GM19099 (cell line): ENCODE measurements at regions not wholly inside any gene's neighbourhood (a gene's known extent, or its start where the extent isn't known, plus 50 kb on each side); places are given as distances from the start of the nearest gene placed in this dataset.

Source experiments
- POLR2A ChIP-seq: IDR thresholded peaks from 3 replicates; pipeline ENCODE4 v1.6.1; 2011; ENCODE audit warnings: low read depth; ENCODE audit not compliant: insufficient read length; ENCODE audit errors: extremely low read depth

GRCh38 chr6:88558981-88559380 lies 392.8 kb upstream of the CNR1 start:
- no peak for TF ChIP-seq POLR2A

- TF ChIP-seq POLR2A = no peak
These were observed 390.5 kb upstream of the CNR1 start for GRCh38 chr6:88556663-88557062.

- no peak for TF ChIP-seq POLR2A
These were observed 382.9 kb upstream of the CNR1 start for GRCh38 chr6:88548891-88549505.

- TF ChIP-seq POLR2A = no peak
These were observed 381.6 kb upstream of the CNR1 start for GRCh38 chr6:88547768-88548167.

- TF ChIP-seq POLR2A = no peak
These were observed 379.8 kb upstream of the CNR1 start for GRCh38 chr6:88545991-88546390.

- no peak for TF ChIP-seq POLR2A
These were observed 379.0 kb upstream of the CNR1 start for GRCh38 chr6:88544986-88545612.

GRCh38 chr6:88539295-88539764 lies 373.2 kb upstream of the CNR1 start:
- no peak for TF ChIP-seq POLR2A

- no peak for TF ChIP-seq POLR2A
These were observed 372.7 kb upstream of the CNR1 start for GRCh38 chr6:88538840-88539239.

GRCh38 chr6:88538130-88538706 lies 372.1 kb upstream of the CNR1 start:
- TF ChIP-seq POLR2A = no peak

GRCh38 chr6:88536071-88536625 lies 370.0 kb upstream of the CNR1 start:
- TF ChIP-seq POLR2A = no peak

GRCh38 chr6:88535306-88535705 lies 369.2 kb upstream of the CNR1 start:
- TF ChIP-seq POLR2A = no peak

- no peak for TF ChIP-seq POLR2A
These were observed 366.2 kb upstream of the CNR1 start for GRCh38 chr6:88532241-88532860.

GRCh38 chr6:88529726-88530125 lies 363.6 kb upstream of the CNR1 start:
- no peak for TF ChIP-seq POLR2A

GRCh38 chr6:88520445-88520844 lies 354.3 kb upstream of the CNR1 start:
- no peak for TF ChIP-seq POLR2A

GRCh38 chr6:88520017-88520338 lies 353.8 kb upstream of the CNR1 start:
- TF ChIP-seq POLR2A = no peak

GRCh38 chr6:88519301-88520016 lies 353.3 kb upstream of the CNR1 start:
- no peak for TF ChIP-seq POLR2A

- TF ChIP-seq POLR2A = no peak
These were observed 351.6 kb upstream of the CNR1 start for GRCh38 chr6:88517737-88518136.
